IPS DF 6.9 (cell line): ENCODE measurements at regions not wholly inside any gene's neighbourhood (a gene's known extent, or its start where the extent isn't known, plus 50 kb on each side); places are given as distances from the start of the nearest gene placed in this dataset.
A peak's percentile ranks its signal among the peaks of the same experiment; 100 is the strongest.

Experiments
- DNase-seq: peaks from one replicate; pipeline ENCODE4 v3.0.0-alpha.2; 2013; ENCODE audit warnings: low read depth, low spot score
- H3K27ac ChIP-seq: one replicate; pipeline ENCODE4 v1.5.1; 2013; ENCODE audit warnings: low read length, control low read depth
- H3K27me3 ChIP-seq: 2 replicates; pipeline ENCODE4 v1.6.1; 2013; ENCODE audit warnings: mild to moderate bottlenecking, low read length; ENCODE audit not compliant: control insufficient read depth, insufficient read depth
- H3K36me3 ChIP-seq: 2 replicates; pipeline ENCODE4 v1.6.1; 2013; ENCODE audit warnings: low read length; ENCODE audit not compliant: control insufficient read depth, insufficient read depth
- H3K4me1 ChIP-seq: 2 replicates; pipeline ENCODE4 v1.6.1; 2013; ENCODE audit warnings: low read length; ENCODE audit not compliant: control insufficient read depth, insufficient read depth
- H3K4me3 ChIP-seq: 2 replicates; pipeline ENCODE4 v1.5.1; 2013; ENCODE audit warnings: mild to moderate bottlenecking, low read length
- H3K9me3 ChIP-seq: 2 replicates; pipeline ENCODE4 v1.6.1; 2013; ENCODE audit warnings: low read length, inconsistent platforms; ENCODE audit not compliant: control insufficient read depth, insufficient read depth
- WGBS: extraction: QIAGEN DNeasy Blood & Tissue Kit; methylation state at CpG from one replicate; pipeline ENCODE4 v1.1.7; 2013; ENCODE audit warnings: mixed read lengths, missing lambda C conversion rate; ENCODE audit not compliant: insufficient read length, insufficient coverage; 5-methylcytosine and 5-hydroxymethylcytosine counted together

DNA sequence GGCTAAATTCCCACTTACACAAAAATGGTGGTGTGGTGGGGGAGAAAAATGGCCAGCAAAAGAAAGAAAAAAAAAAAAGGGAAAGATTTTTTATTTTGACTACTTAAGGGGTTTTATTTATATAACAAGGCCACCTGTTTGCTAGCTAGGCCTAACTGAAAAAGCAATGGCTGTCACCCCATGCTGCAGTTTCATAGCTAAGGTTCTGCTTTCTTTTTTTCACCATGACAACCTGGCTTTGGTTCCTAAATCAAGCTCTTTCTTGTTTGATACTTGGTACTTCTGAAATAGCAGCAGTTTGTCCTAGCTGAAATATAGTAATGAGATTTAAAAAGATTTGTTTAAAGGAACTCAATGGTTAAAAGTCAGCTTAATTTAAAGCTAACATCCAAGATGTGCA is 433.2 kb upstream of the MEX3C start:
- H3K9me3 ChIP-seq: peaks cover 3% of the 10 kb centered on the region; the same call in 1 of the 2 replicates
- H3K36me3 ChIP-seq: no peaks in the 10 kb centered on the region
- H3K27me3 ChIP-seq: no peaks in the 10 kb centered on the region
- H3K27ac ChIP-seq: no peak overlapping the region
- DNase-seq: no peak
- H3K4me3 ChIP-seq: no peak overlapping the region
- H3K4me1 ChIP-seq: no peaks in the 10 kb centered on the region

DNA sequence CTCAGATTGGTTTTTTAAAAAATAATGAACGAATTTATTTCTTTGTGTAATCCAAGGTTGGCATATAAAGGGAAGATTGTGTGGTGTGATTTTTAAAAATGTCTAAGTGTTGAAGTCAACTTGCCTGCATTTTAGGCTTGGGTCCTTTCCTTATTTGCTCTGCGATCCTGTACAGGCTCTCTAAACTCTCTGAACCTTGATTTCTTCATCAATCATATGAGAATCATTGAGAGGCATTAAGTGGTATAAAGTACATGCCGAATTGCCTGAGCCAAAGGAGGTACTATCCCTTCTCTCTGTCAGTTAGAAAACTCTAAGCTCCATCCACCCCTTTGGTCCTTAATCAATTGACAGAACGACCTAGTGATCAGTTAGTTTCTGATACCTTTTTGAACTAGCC is 440.4 kb upstream of the MEX3C start:
- DNase-seq: no peak
- WGBS: 100% methylated on average over 1 of the region's 4 CpGs

DNA sequence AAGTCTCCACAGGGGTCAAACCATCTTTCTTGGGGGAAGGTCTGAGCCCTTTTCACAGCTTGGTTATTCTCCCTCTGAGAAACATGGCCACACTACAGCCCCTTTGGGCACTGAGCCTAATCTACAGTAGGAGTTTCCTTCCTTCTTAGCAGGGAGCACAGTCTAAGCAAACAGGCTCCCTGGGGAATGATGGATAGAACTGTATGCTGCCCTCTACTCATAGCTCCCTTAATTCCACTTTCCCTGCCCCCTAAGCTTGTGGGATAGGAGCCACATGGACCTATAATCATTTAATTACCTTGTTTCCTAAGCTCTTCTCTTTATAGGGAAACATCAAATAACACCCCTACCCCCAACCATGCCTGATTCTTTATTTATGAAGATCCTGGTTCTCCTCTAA is 442.1 kb upstream of the MEX3C start:
- no peaks in the 10 kb centered on the region for H3K27me3 ChIP-seq
- H3K4me1 ChIP-seq: no peaks in the 10 kb centered on the region

More for the DNA sequence above, 440.4 kb upstream of the MEX3C start:
- Histone ChIP-seq H3K36me3 (no peaks in the 10 kb centered on the region), H3K27ac (no peak overlapping the region), H3K27me3 (no peaks in the 10 kb centered on the region), H3K4me1 (no peaks in the 10 kb centered on the region), H3K4me3 (no peak overlapping the region), H3K9me3 (peaks cover 3% of the 10 kb centered on the region; the same call in 1 of the 2 replicates)

DNA sequence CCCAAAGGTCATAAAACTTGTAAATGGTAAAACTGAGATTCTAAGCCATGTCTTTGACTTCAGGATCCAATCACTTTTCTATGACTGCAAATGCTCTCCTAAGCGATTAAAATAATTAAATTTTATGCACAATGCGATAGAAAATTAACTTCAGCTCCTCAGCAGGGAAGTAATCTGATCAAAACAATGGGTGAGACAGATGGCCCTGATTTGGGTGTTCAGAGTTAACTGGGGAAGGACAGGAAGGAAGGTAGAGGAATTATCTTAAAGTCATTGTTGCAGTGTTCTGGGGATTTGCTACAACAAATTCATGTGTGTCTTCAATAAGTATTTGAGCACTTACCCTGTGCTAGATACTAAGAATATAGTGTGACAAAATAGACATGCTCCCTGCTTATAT is 446.0 kb upstream of the MEX3C start:
- Histone ChIP-seq H3K4me3 (no peak overlapping the region), H3K27ac (no peak overlapping the region), H3K4me1 (no peaks in the 10 kb centered on the region), H3K27me3 (no peaks in the 10 kb centered on the region), H3K9me3 (no peaks in the 10 kb centered on the region), H3K36me3 (no peaks in the 10 kb centered on the region)
- DNase-seq: no peak
- WGBS: no CpG with 5 or more reads among the region's 2 CpGs

More for the DNA sequence above, 442.1 kb upstream of the MEX3C start:
- Histone ChIP-seq H3K36me3 (no peaks in the 10 kb centered on the region), H3K4me3 (no peak overlapping the region), H3K27ac (no peak overlapping the region), H3K9me3 (no peaks in the 10 kb centered on the region; the same call in 1 of the 2 replicates)
- no peak for DNase-seq

DNA sequence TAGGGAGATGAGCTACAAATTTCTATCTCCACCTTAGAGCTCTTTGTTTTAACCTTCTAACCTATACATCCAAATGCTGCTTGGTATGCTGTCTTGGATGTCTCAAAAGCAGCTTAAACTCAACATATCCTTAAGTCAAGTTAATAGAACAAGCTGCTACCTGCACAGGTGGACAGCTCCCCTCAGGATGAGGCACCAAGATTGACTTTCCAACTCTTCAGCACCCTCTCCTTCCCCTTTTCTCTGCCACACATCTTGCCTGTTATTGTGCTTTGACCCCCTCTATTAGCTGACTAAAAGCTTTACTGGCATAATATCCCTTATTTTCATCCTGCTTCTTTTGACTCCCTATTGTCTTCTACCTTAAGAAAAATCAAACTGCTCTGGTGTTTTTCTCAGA is 448.1 kb upstream of the MEX3C start:
- no peak for DNase-seq
- Histone ChIP-seq H3K9me3 (no peaks in the 10 kb centered on the region), H3K27ac (no peak overlapping the region), H3K4me1 (no peaks in the 10 kb centered on the region), H3K27me3 (no peaks in the 10 kb centered on the region), H3K4me3 (no peak overlapping the region), H3K36me3 (no peaks in the 10 kb centered on the region)

DNA sequence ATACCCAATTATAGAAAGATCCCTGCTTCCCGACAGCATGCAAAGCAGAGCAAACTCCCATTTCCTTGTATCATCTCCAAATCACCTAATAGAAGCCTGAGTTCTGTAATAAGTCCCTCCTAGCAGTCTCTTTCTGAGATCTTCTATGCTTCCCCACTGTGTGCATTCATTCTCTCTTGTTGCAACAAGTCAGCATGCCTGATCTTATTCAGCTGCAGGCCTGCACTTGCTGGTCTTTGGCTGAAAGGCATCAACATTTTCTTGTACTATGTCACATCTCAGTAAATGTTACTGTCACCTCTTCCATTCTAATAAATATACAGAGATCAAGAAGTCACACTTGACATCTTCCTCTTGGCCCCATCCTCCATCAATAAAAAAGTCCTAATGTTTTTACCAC is 449.9 kb upstream of the MEX3C start:
- DNase-seq: no peak
- Histone ChIP-seq H3K36me3 (no peaks in the 10 kb centered on the region), H3K4me1 (no peaks in the 10 kb centered on the region), H3K27me3 (no peaks in the 10 kb centered on the region), H3K9me3 (no peaks in the 10 kb centered on the region), H3K4me3 (no peak overlapping the region), H3K27ac (no peak overlapping the region)
- no CpG with 5 or more reads among the region's 1 CpG for WGBS

DNA sequence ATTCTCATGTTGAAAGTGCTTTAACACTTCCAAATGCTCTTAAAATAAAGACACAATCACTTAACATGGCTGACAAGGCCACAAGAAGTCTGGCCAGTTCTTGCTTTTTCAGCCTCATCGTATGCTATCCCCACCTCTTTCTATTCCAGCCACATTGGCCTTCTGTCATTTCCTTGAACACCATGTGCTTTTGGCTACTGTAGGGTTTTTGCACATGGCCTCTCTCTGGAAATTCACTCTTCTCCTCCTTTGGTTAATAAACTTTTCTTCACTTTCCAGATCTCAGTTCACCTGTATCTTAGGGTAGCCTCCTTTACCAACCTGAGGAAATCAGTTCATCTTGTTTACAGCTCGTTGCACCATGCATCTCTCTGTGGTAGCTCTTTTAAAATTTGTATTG is 450.5 kb upstream of the MEX3C start:
- H3K4me1 ChIP-seq: no peaks in the 10 kb centered on the region
- no peak for DNase-seq
- no peak overlapping the region for H3K4me3 ChIP-seq
- H3K9me3 ChIP-seq: no peaks in the 10 kb centered on the region
- no CpG with 5 or more reads among the region's 2 CpGs for WGBS
- no peaks in the 10 kb centered on the region for H3K27me3 ChIP-seq
- H3K27ac ChIP-seq: no peak overlapping the region
- no peaks in the 10 kb centered on the region for H3K36me3 ChIP-seq

DNA sequence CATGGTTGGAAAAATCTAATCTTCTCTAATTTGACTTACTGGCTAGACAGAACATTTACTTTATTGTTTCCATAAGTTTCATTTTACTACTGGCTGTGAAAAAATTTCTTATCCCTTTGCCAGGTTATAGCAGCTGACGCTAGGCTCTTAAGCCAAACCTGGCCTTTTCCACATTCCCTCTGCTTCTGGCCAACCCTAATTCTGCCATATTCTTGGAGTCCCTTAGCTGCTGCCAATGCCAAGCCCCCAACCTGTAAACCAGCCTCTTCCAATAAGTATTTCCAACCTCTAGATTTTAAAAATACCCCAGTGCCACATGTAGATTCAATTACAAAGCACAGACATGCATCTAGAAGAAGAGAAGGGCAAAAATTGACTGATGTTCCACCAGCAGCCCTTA is 452.3 kb upstream of the MEX3C start:
- WGBS: no CpG with 5 or more reads among the region's 1 CpG
- peaks cover 1% of the 10 kb centered on the region; the same call in 1 of the 2 replicates for H3K4me1 ChIP-seq
- no peaks in the 10 kb centered on the region for H3K27me3 ChIP-seq
- H3K4me3 ChIP-seq: no peak overlapping the region
- no peak overlapping the region for H3K27ac ChIP-seq
- DNase-seq: no peak
- H3K36me3 ChIP-seq: no peaks in the 10 kb centered on the region
- no peaks in the 10 kb centered on the region for H3K9me3 ChIP-seq

DNA sequence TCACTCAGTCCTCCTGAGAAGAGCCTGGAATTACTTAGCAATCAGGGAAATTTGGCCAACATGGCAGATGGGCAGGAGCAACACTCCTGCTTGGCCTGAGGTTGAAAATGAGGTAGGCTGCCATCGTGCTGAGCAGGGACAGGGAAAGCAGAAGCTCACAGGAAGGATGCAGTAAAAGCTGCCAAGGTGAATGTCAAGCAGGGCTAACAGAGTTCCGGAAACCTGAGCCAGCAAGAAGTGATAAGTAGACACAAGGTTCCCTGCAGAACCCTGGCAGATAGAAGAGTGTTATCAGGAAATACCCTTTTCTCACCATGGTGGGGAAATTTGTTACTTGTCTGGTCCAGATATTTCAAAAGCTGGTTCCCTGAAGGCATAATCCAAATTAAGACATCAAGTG is 454.3 kb upstream of the MEX3C start:
- no peak overlapping the region for H3K4me3 ChIP-seq
- DNase-seq: no peak
- peaks cover 5% of the 10 kb centered on the region for H3K4me1 ChIP-seq
- H3K27ac ChIP-seq: no peak overlapping the region
- H3K27me3 ChIP-seq: no peaks in the 10 kb centered on the region
- no peaks in the 10 kb centered on the region for H3K9me3 ChIP-seq
- no CpG with 5 or more reads among the region's 2 CpGs for whole genome bisulfite sequencing
- no peaks in the 10 kb centered on the region for H3K36me3 ChIP-seq

DNA sequence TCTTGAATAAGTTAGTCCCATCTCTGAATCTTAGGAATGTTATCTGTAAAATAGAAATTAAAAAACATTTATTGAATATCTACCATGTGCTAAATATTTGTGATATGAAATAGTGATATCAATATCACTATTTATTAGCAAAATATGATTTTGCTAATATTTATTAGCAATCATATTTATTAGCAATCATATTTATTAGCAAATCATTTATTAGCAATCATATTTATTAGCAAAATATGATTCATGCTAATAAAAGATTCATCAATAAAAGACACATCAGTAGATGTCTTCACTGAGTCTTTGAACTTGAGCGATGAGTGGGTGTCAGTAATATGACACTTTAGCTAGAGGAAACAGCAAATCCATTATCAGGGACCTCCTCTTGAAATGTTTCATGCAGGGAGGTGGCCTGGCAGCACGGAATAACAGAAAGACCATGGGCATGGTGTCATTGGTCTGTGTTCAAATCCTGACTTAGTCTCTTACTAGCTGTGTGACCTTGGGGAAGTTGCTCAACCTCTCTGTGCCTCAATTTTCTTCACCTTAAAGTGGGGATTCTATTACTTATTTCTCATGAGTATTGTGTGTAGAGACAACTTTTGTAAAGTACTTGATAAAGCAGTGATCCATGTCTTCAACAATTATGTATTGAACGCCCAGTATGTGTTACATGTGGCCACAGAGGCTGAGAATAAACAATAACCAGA is 456.2 kb upstream of the MEX3C start:
- H3K27ac ChIP-seq: no peak overlapping the region
- WGBS: no CpG with 5 or more reads among the region's 3 CpGs

DNA sequence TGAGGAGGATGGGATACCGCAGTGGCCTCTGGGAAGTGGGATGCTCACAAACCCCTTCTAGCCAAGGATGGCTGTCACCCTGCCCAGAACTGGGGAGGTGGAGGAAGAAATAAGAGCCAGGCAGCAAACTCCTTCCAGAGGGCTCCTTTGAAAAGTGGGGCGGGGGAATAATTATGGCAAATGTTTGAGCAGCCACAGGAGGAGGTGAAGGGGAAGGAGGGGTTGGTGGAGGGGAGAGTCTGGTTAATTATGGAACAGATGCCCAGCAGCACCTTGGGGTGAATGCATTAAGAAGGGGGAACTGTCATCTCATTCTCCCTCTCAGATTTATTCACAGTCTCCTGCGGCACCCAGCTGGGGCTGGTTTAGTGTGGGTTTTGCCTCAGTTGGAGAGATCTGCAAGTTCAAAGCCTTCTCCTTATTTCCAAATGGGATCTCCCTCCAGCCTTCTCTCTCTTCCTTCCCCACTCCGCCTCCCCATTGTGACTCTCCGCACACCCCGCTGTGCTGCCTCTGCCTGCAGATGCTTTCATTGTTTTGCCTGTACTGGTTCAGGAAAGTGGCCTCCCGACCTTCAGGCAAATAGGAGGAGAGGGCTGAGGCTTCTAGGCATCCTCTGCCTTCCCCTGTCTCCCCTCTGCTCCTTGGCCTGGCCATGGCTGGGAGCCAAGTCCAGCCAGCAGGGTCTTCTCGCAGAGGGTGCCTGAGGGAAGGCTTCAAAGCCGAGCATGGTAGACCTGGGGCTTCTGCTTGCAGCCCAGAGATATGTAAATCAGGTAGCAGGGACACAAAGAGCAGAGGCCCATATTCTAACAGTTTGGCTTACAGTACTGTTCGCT is 457.2 kb upstream of the MEX3C start:
- H3K9me3 ChIP-seq: no peaks in the 10 kb centered on the region
- H3K4me1 ChIP-seq: peaks cover 5% of the 10 kb centered on the region
- no peaks in the 10 kb centered on the region for H3K27me3 ChIP-seq
- no peak overlapping the region for H3K4me3 ChIP-seq
- no CpG with 5 or more reads among the region's 10 CpGs for WGBS
- DNase-seq: peak; percentile 45
- H3K36me3 ChIP-seq: no peaks in the 10 kb centered on the region
- no peak overlapping the region for H3K27ac ChIP-seq

More for the DNA sequence above, 456.2 kb upstream of the MEX3C start:
- H3K4me1 ChIP-seq: peaks cover 5% of the 10 kb centered on the region
- DNase-seq: no peak
- no peaks in the 10 kb centered on the region for H3K36me3 ChIP-seq
- no peaks in the 10 kb centered on the region for H3K9me3 ChIP-seq
- H3K4me3 ChIP-seq: no peak overlapping the region
- no peaks in the 10 kb centered on the region for H3K27me3 ChIP-seq
